GM08714 (cell line): ENCODE measurements at regions not wholly inside any gene's neighbourhood (a gene's known extent, or its start where the extent isn't known, plus 50 kb on each side); places are given as distances from the start of the nearest gene placed in this dataset.

Source experiments
- H3K4me3 ChIP-seq: fragments of 200-500 bp; sonication (Bioruptor generic); 2 replicates; pipeline ENCODE4 v1.5.1; 2014; ENCODE audit warnings: mild to moderate bottlenecking, low read length, inconsistent platforms
- ZNF274 ChIP-seq: IDR thresholded peaks from 2 replicates; pipeline ENCODE4 v1.6.1; 2012; ENCODE audit warnings: mild to moderate bottlenecking, low read depth, low read length

DNA sequence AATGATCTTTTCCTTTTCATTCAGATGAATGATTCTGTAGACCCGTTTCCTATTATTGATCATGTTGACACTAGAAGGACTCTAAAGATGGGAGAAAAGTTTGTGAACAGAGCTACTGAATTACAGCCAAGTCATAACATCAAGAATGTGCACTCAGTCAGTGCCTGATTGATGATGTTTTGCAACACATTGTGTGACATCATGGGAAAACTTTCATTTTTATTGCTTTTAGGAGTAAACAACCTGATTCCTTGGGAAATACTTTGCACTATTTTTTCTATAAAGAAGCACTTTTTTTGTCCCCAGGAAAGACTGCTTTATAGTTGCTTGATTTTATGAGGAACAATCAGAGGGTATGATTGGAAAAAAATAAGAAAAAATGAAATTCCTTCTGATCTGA, 383.8 kb upstream of the JAG1 start:
- no peak overlapping the region for H3K4me3 ChIP-seq
- no peak for TF ChIP-seq ZNF274

GRCh38 chr20:11059659-11060058, 385.9 kb upstream of the JAG1 start:
- no peak overlapping the region for H3K4me3 ChIP-seq
- no peak for TF ChIP-seq ZNF274

GRCh38 chr20:11060423-11061185, 386.8 kb upstream of the JAG1 start:
- no peak for TF ChIP-seq ZNF274

DNA sequence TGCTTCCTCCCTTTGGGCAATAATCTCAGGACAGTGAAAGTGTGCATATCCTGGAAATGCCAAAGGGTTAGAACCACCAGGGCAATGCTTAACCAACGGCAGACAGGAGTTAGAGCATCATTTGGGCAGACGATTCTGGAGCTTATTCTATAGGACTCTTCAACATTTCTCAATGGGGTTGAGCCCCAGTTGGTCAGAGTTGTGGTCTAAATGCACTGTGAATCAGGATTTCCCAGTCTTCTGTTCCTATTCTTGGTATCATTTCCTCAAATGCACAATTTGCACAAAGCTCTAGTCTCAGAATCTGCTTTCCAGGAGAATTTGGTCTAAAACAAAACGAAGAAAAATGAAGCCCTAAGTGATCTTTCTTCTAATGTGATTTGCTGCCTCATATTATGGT, 389.6 kb upstream of the JAG1 start:
- H3K4me3 ChIP-seq: no peak overlapping the region
- TF ChIP-seq ZNF274: no peak

More at GRCh38 chr20:11060423-11061185, 386.8 kb upstream of the JAG1 start:
- H3K4me3 ChIP-seq: no peak overlapping the region

- TF ChIP-seq ZNF274: no peak
- no peak overlapping the region for H3K4me3 ChIP-seq
Measured at GRCh38 chr20:11064946-11065345, 391.1 kb upstream of the JAG1 start.

DNA sequence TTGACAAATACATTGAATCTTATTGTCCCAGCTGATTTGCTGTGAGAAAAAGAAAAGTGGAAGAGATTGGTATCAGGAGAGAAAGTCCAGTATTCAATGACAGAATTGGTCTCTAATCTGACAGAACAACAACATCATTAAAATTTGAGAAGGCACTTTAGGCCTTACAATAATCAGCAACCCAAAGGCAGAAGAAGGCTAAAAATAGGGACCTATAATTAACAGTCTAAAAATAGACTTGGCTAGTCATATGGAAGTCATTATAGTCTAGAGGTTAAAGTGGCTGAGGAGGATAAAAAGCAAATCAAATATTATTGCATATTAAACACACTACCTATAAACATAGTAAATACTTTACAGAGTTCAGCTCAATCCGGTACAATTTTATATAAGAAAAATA, 393.6 kb upstream of the JAG1 start:
- no peak for TF ChIP-seq ZNF274
- no peak overlapping the region for H3K4me3 ChIP-seq

GRCh38 chr20:11072982-11073381, 399.2 kb upstream of the JAG1 start:
- no peak for TF ChIP-seq ZNF274
- no peak overlapping the region for H3K4me3 ChIP-seq

DNA sequence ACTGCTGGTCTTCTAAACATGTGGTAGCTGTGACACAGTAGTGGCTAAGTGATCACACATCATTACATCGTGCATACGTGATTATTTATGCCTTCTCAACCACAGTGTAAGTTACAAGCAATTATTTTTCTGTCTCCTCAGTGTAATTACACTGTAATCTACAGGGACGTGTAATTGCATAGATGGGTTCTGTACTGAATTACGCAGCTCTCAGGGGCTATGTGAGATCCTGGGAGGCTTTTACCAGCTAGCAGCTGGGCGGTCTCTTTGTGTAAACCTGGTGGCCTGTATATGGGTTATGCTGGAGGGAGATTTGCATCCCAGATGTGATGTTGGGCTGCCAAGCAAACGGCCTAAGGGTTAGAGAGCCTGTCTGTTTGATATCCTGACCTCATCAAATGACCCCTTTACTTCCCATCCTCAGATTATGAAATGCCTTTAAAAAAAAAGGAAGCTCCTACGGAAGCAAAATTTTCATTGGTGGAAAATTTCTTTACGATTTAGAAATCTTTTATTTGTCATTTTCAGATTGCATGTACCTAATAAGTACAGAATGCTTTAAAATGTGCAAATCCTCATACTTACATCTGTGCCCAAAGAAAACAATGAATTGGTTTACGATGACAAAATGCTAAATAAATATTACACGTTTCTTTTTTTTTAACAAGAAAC, 402.8 kb upstream of the JAG1 start:
- no peak overlapping the region for H3K4me3 ChIP-seq
- no peak for TF ChIP-seq ZNF274

DNA sequence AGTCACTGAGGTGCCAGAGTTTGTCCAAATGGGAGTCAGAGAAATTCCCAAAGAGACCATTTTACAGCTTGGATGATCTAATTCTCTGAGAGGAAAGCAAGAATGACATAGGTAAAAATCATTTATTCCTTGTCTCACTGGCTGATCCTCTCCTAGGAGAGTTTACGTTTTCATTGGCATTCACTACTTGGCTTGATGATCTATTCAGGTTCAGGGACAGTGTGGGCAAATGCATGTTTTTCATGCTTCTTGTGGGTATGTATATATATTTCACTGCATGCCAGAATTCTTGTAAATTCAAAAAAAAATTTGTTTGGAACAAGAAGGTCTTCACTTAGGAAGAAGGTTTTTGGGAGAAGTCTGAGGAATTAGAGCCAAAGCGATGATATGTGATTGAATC, 403.4 kb upstream of the JAG1 start:
- no peak overlapping the region for H3K4me3 ChIP-seq
- TF ChIP-seq ZNF274: no peak

DNA sequence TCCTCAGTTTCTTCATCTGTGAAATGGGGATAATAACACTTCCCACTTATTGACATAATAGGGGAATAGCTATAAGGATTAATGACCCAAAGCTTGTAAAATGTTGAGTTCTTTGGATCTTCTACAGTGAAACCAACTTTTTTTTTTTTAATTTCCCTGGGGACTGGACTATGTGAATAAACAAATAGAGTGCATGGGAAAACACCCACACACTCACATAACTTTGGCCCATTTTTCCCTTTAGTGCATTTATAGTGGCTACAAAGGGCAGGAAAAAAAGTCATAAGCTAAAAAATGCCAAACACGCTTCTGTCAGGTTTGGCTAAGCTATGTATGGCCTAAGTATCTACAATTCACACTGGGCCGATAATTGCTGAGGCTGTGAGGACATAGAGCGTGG, 406.2 kb upstream of the JAG1 start:
- TF ChIP-seq ZNF274: no peak
- no peak overlapping the region for H3K4me3 ChIP-seq

- no peak overlapping the region for H3K4me3 ChIP-seq
- TF ChIP-seq ZNF274: no peak
Measured at GRCh38 chr20:11080781-11081377, 407.1 kb upstream of the JAG1 start.

GRCh38 chr20:11083841-11084240, 410.0 kb upstream of the JAG1 start:
- no peak for TF ChIP-seq ZNF274
- no peak overlapping the region for H3K4me3 ChIP-seq

- no peak overlapping the region for H3K4me3 ChIP-seq
- TF ChIP-seq ZNF274: no peak
Measured at GRCh38 chr20:11084508-11084907, 410.7 kb upstream of the JAG1 start.

DNA sequence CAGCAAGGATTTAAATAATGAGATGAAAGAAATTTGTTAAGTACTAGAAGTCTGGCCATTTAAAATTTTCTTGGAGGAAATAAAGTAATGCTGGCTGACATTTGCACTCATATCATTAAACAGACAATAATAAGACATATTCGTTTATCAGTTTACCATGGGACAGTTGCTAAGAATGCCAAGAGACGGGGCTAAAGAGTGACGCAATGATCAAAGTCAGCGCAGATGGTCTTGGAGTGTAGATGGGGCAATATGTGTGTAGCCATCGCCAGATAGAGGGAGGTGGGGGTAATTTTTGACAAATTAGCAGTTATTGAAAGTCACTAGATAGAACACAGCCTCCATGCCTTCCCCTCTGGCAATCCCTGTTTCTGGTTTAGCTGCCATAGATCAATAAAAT, 413.2 kb upstream of the JAG1 start:
- H3K4me3 ChIP-seq: no peak overlapping the region
- no peak for TF ChIP-seq ZNF274

DNA sequence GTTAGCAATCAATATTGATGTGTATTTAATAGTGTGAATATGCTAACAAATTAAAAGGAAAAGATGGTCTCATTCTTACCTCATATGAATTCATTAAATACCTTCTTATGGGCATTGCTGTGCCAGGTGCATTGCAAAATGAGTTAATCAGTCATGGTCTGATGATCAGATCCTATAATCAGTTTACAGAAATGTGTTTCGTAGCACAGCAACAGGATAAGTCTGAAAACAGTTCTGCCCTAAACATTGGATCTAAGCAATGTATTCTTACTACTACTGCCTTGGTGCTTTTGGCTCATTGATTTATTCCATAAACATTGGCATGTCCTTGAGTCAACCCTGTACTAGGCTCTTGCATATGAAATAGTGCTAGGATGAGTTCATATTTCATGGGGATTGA, 417.0 kb upstream of the JAG1 start:
- no peak for TF ChIP-seq ZNF274
- no peak overlapping the region for H3K4me3 ChIP-seq
